Neural cell (in vitro differentiated cells): ENCODE measurements at regions not wholly inside any gene's neighbourhood (a gene's known extent, or its start where the extent isn't known, plus 50 kb on each side); places are given as distances from the start of the nearest gene placed in this dataset.
"Not testable (repeated sequence)": the region's sequence is repeated elsewhere in the genome, so short reads cannot be mapped to it uniquely, and the experiment has no call there.

Experiments
- H2AFZ ChIP-seq: fragments of 200-600, 300-800 bp; sonication (generic), shearing (Covaris generic); 2 replicates; pipeline ENCODE4 v1.6.0; 2014; ENCODE audit warnings: low read depth, mild to moderate bottlenecking, antibody characterized with exemption, low read length, moderate library complexity
- H3F3A ChIP-seq: fragments of 200-600 bp; shearing (Covaris generic); 2 replicates; pipeline ENCODE4 v1.6.1; 2016; ENCODE audit warnings: mild to moderate bottlenecking, moderate library complexity, mixed read lengths, antibody characterized with exemption, low read length; ENCODE audit not compliant: insufficient read depth, poor library complexity, severe bottlenecking
- H3K27ac ChIP-seq: fragments of 200-600, 300-800 bp; sonication (generic), shearing (Covaris generic); 2 replicates; pipeline ENCODE4 v1.5.1; 2014; ENCODE audit warnings: mild to moderate bottlenecking, low read length, moderate library complexity
- H3K27me3 ChIP-seq: fragments of 300-800, 200-600 bp; sonication (generic), shearing (Covaris generic); 2 replicates; pipeline ENCODE4 v1.6.0; 2014; ENCODE audit warnings: mild to moderate bottlenecking, low read depth, low read length, moderate library complexity; ENCODE audit not compliant: insufficient read depth
- H3K36me3 ChIP-seq: fragments of 300-800, 200-600 bp; sonication (generic), shearing (Covaris generic); 2 replicates; pipeline ENCODE4 v1.5.1; 2014; ENCODE audit warnings: mild to moderate bottlenecking, antibody characterized with exemption, low read length, moderate library complexity; ENCODE audit not compliant: insufficient read depth
- H3K4me2 ChIP-seq: fragments of 300-800, 200-600 bp; sonication (generic), shearing (Covaris generic); 2 replicates; pipeline ENCODE4 v1.6.0; 2014; ENCODE audit warnings: mild to moderate bottlenecking, low read length
- H3K4me3 ChIP-seq: fragments of 300-800, 200-600 bp; sonication (generic), shearing (Covaris generic); 2 replicates; pipeline ENCODE4 v1.5.1; 2014; ENCODE audit warnings: mild to moderate bottlenecking, low read length, moderate library complexity
- H3K79me2 ChIP-seq: fragments of 200-600 bp; shearing (Covaris generic); replicated peaks from 2 replicates; pipeline ENCODE4 v1.6.0; 2014; ENCODE audit warnings: mild to moderate bottlenecking, low read length, moderate library complexity; ENCODE audit not compliant: insufficient read depth
- H3K9ac ChIP-seq: fragments of 300-800, 200-600 bp; sonication (generic), shearing (Covaris generic); 2 replicates; pipeline ENCODE4 v1.6.1; 2016; ENCODE audit warnings: mild to moderate bottlenecking, low read length, mixed read lengths
- H3K9me2 ChIP-seq: fragments of 200-600 bp; shearing (Covaris generic); 2 replicates; pipeline ENCODE4 v1.6.1; 2016; ENCODE audit warnings: mild to moderate bottlenecking, low read length, mixed read lengths; ENCODE audit not compliant: insufficient read depth
- H3K9me3 ChIP-seq: fragments of 200-600, 300-800 bp; sonication (generic), shearing (Covaris generic); 2 replicates; pipeline ENCODE4 v1.6.1; 2016; ENCODE audit warnings: mild to moderate bottlenecking, mixed run types, low read length, moderate library complexity, mixed read lengths
- H4K20me1 ChIP-seq: fragments of 200-600 bp; shearing (Covaris generic); 2 replicates; pipeline ENCODE4 v1.6.1; 2016; ENCODE audit warnings: mild to moderate bottlenecking, mixed run types; ENCODE audit not compliant: insufficient read depth
- CTCF ChIP-seq: fragments of 450-650 bp; IDR thresholded peaks from 2 replicates; pipeline ENCODE4 v1.5.1; 2014; ENCODE audit warnings: antibody characterized with exemption, mild to moderate bottlenecking, moderate library complexity; ENCODE audit not compliant: poor library complexity, severe bottlenecking
- EP300 ChIP-seq: fragments of 450-650 bp; conservative IDR thresholded peaks from 2 replicates; pipeline ENCODE4 v1.6.1; 2014; ENCODE audit warnings: antibody characterized with exemption, mild to moderate bottlenecking, moderate library complexity; ENCODE audit not compliant: poor library complexity, severe bottlenecking
- EZH2 ChIP-seq: fragments of 200-600, 300-800 bp; shearing (Covaris generic), sonication (generic); IDR thresholded peaks from 2 replicates; pipeline ENCODE4 v1.6.1; 2014; ENCODE audit warnings: antibody characterized with exemption, low read length, borderline replicate concordance, mild to moderate bottlenecking; ENCODE audit not compliant: insufficient read depth, poor library complexity, severe bottlenecking
- MXI1 ChIP-seq: fragments of 450-650 bp; conservative IDR thresholded peaks from 2 replicates; pipeline ENCODE4 v1.6.1; 2014; ENCODE audit warnings: antibody characterized with exemption, mild to moderate bottlenecking; ENCODE audit not compliant: poor library complexity, severe bottlenecking
- POLR2AphosphoS5 ChIP-seq: IDR thresholded peaks from 2 replicates; pipeline ENCODE4 v1.6.1; 2012
- RAD21 ChIP-seq: fragments of 450-650 bp; conservative IDR thresholded peaks from 2 replicates; pipeline ENCODE4 v1.6.1; 2014; ENCODE audit warnings: antibody characterized with exemption, mild to moderate bottlenecking, moderate library complexity
- REST ChIP-seq: IDR thresholded peaks from 2 replicates; pipeline ENCODE4 v1.6.1; 2012; ENCODE audit warnings: borderline replicate concordance
- SMC3 ChIP-seq: fragments of 450-650 bp; conservative IDR thresholded peaks from 2 replicates; pipeline ENCODE4 v1.6.1; 2014; ENCODE audit warnings: antibody characterized with exemption, mild to moderate bottlenecking, moderate library complexity; ENCODE audit not compliant: poor library complexity
- TAF1 ChIP-seq: IDR thresholded peaks from 2 replicates; pipeline ENCODE4 v1.6.1; 2012; ENCODE audit warnings: low read depth

GRCh38 chr3:80734483-80734882 lies 966.7 kb upstream of the ROBO1 start:
- Histone ChIP-seq H3K4me3 (no peak overlapping the region), H3K4me2 (no peak overlapping the region), H3K9ac (no peak overlapping the region), H3K27me3 (no peaks in the 10 kb centered on the region), H3K79me2 (no peaks in the 10 kb centered on the region), H3K36me3 (no peaks in the 10 kb centered on the region), H3F3A (no peaks in the 10 kb centered on the region), H4K20me1 (no peaks in the 10 kb centered on the region), H3K9me3 (no peaks in the 10 kb centered on the region), H2AFZ (no peak overlapping the region), H3K27ac (no peak overlapping the region), H3K9me2 (no peaks in the 10 kb centered on the region)
- no peak for TF ChIP-seq EP300
- no peak for TF ChIP-seq CTCF
- no peak for TF ChIP-seq RAD21
- TF ChIP-seq POLR2AphosphoS5, result no peak
- no peak for TF ChIP-seq TAF1
- TF ChIP-seq MXI1, result no peak
- TF ChIP-seq EZH2, result no peak

- Histone ChIP-seq H3K9me3 (no peaks in the 10 kb centered on the region), H3K79me2 (no peaks in the 10 kb centered on the region), H2AFZ (no peak overlapping the region), H3K9me2 (no peaks in the 10 kb centered on the region), H3K4me2 (no peak overlapping the region), H3K4me3 (no peak overlapping the region), H3K27me3 (no peaks in the 10 kb centered on the region), H3K36me3 (no peaks in the 10 kb centered on the region), H4K20me1 (no peaks in the 10 kb centered on the region), H3K9ac (no peak overlapping the region), H3K27ac (no peak overlapping the region), H3F3A (no peaks in the 10 kb centered on the region)
- TF ChIP-seq POLR2AphosphoS5, result no peak
- TF ChIP-seq SMC3, result no peak
- no peak for TF ChIP-seq EP300
- no peak for TF ChIP-seq RAD21
- TF ChIP-seq EZH2, result no peak
- TF ChIP-seq TAF1, result no peak
- TF ChIP-seq MXI1, result no peak
- no peak for TF ChIP-seq REST
- no peak for TF ChIP-seq CTCF
Observed at GRCh38 chr3:80733522-80734176, 965.9 kb upstream of the ROBO1 start.

- not testable (repeated sequence) for H3K36me3 ChIP-seq, H3K9me3 ChIP-seq, H3K9me2 ChIP-seq, H3K79me2 ChIP-seq, H3K9ac ChIP-seq, H3K27ac ChIP-seq, H3K4me3 ChIP-seq, H2AFZ ChIP-seq, H4K20me1 ChIP-seq, H3K27me3 ChIP-seq, H3F3A ChIP-seq, H3K4me2 ChIP-seq
Observed at GRCh38 chr3:80727561-80727960, 959.8 kb upstream of the ROBO1 start.

- not testable (repeated sequence) for H3K4me3 ChIP-seq, H3K9me2 ChIP-seq, H3F3A ChIP-seq, H3K36me3 ChIP-seq, H3K79me2 ChIP-seq, H3K27ac ChIP-seq, H3K9ac ChIP-seq, H3K9me3 ChIP-seq, H3K4me2 ChIP-seq, H3K27me3 ChIP-seq, H4K20me1 ChIP-seq, H2AFZ ChIP-seq
Observed at GRCh38 chr3:80709597-80710322, 942.0 kb upstream of the ROBO1 start.
